ENCODE measurements at regions not wholly inside any gene's neighbourhood (a gene's known extent, or its start where the extent isn't known, plus 50 kb on each side); places are given as distances from the start of the nearest gene placed in this dataset.

- H3K4me3 ChIP-seq, result no peak overlapping the region
- TF ChIP-seq CTCF (IDR thresholded peaks at IDR 0.05; ENCODE audit: control extremely low read depth, extremely low read depth), result no peak
- ATAC-seq (ENCODE audit: insufficient read depth, low FRiP score), result no peak
- WGBS, 2 donors, result 88 to 93% methylated on average over 4 of the region's 4 CpGs
- no peaks in the 10 kb centered on the region for H3K36me3 ChIP-seq (ENCODE audit: control insufficient read depth in 4 of 4, insufficient read depth in 4 of 4, low read length in 4 of 4)
- no peak overlapping the region for H3K27ac ChIP-seq (ENCODE audit: low read depth in 1 of 2, low read length in 1 of 2)
- no peaks in the 10 kb centered on the region for H3K4me1 ChIP-seq (ENCODE audit: control insufficient read depth in 5 of 5, insufficient read depth in 5 of 5, low read length in 5 of 5)
- no peak overlapping the region for H3K9ac ChIP-seq (ENCODE audit: insufficient read depth in 1 of 2, low read length in 2 of 2)
- no peaks in the 10 kb centered on the region for H3K9me3 ChIP-seq (ENCODE audit: control insufficient read depth in 4 of 4, insufficient read depth in 3 of 4, low read length in 3 of 4)
- no peaks in the 10 kb centered on the region for H3K27me3 ChIP-seq (ENCODE audit: control insufficient read depth in 3 of 3, insufficient read depth in 3 of 3, low read length in 2 of 3)
- DNase-seq, result no peak
Measured at GRCh38 chr2:29974086-29974485, 52.7 kb upstream of the ALK start.

GRCh38 chr2:29977284-29977683, 55.9 kb upstream of the ALK start:
- no peaks in the 10 kb centered on the region for H3K36me3 ChIP-seq (ENCODE audit: control insufficient read depth in 4 of 4, insufficient read depth in 4 of 4, low read length in 4 of 4)
- 65 to 73% methylated on average over 3 of the region's 3 CpGs for WGBS, 2 donors
- H3K27me3 ChIP-seq (ENCODE audit: control insufficient read depth in 3 of 3, insufficient read depth in 3 of 3, low read length in 2 of 3), result no peaks in the 10 kb centered on the region
- DNase-seq (no peak), ATAC-seq (ENCODE audit: insufficient read depth, low FRiP score) (no peak)
- H3K4me3 ChIP-seq, result no peak overlapping the region
- H3K9ac ChIP-seq (ENCODE audit: insufficient read depth in 1 of 2, low read length in 2 of 2), result no peak overlapping the region
- no peak for TF ChIP-seq CTCF (IDR thresholded peaks at IDR 0.05; ENCODE audit: control extremely low read depth, extremely low read depth)
- H3K9me3 ChIP-seq (ENCODE audit: control insufficient read depth in 4 of 4, insufficient read depth in 3 of 4, low read length in 3 of 4), result no peaks in the 10 kb centered on the region
- H3K4me1 ChIP-seq (ENCODE audit: control insufficient read depth in 5 of 5, insufficient read depth in 5 of 5, low read length in 5 of 5), result no peaks in the 10 kb centered on the region
- H3K27ac ChIP-seq (ENCODE audit: low read depth in 1 of 2, low read length in 1 of 2), result no peak overlapping the region

- ATAC-seq (ENCODE audit: insufficient read depth, low FRiP score) (no peak), DNase-seq (no peak)
- no peaks in the 10 kb centered on the region for H3K36me3 ChIP-seq (ENCODE audit: control insufficient read depth in 4 of 4, insufficient read depth in 4 of 4, low read length in 4 of 4)
- H3K4me1 ChIP-seq (ENCODE audit: control insufficient read depth in 5 of 5, insufficient read depth in 5 of 5, low read length in 5 of 5), result no peaks in the 10 kb centered on the region
- H3K9me3 ChIP-seq (ENCODE audit: control insufficient read depth in 4 of 4, insufficient read depth in 3 of 4, low read length in 3 of 4), result no peaks in the 10 kb centered on the region
- WGBS, 2 donors, result 90% methylated on average over 4 of the region's 4 CpGs
- H3K4me3 ChIP-seq, result no peak overlapping the region
- no peak overlapping the region for H3K27ac ChIP-seq (ENCODE audit: low read depth in 1 of 2, low read length in 1 of 2)
- H3K9ac ChIP-seq (ENCODE audit: insufficient read depth in 1 of 2, low read length in 2 of 2), result no peak overlapping the region
- no peaks in the 10 kb centered on the region for H3K27me3 ChIP-seq (ENCODE audit: control insufficient read depth in 3 of 3, insufficient read depth in 3 of 3, low read length in 2 of 3)
- TF ChIP-seq CTCF (IDR thresholded peaks at IDR 0.05; ENCODE audit: control extremely low read depth, extremely low read depth), result no peak
Measured at GRCh38 chr2:29981402-29981801, 60.0 kb upstream of the ALK start.

GRCh38 chr2:29983308-29983707, 61.9 kb upstream of the ALK start:
- no peak for DNase-seq
- Histone ChIP-seq H3K27ac (ENCODE audit: low read depth in 1 of 2, low read length in 1 of 2) (no peak overlapping the region), H3K27me3 (ENCODE audit: control insufficient read depth in 3 of 3, insufficient read depth in 3 of 3, low read length in 2 of 3) (no peaks in the 10 kb centered on the region), H3K9ac (ENCODE audit: insufficient read depth in 1 of 2, low read length in 2 of 2) (no peak overlapping the region), H3K4me1 (ENCODE audit: control insufficient read depth in 5 of 5, insufficient read depth in 5 of 5, low read length in 5 of 5) (no peaks in the 10 kb centered on the region), H3K9me3 (ENCODE audit: control insufficient read depth in 4 of 4, insufficient read depth in 3 of 4, low read length in 3 of 4) (no peaks in the 10 kb centered on the region), H3K4me3 (no peak overlapping the region), H3K36me3 (ENCODE audit: control insufficient read depth in 4 of 4, insufficient read depth in 4 of 4, low read length in 4 of 4) (no peaks in the 10 kb centered on the region)
- no peak for TF ChIP-seq CTCF (IDR thresholded peaks at IDR 0.05; ENCODE audit: control extremely low read depth, extremely low read depth)
- WGBS, 2 donors, result 63 to 74% methylated on average over 4 of the region's 4 CpGs
- no peak for ATAC-seq (ENCODE audit: insufficient read depth, low FRiP score)

Measured in lung (tissue), 11 donors.